Heart left ventricle (tissue), 13 donors: ENCODE measurements at regions not wholly inside any gene's neighbourhood (a gene's known extent, or its start where the extent isn't known, plus 50 kb on each side); places are given as distances from the start of the nearest gene placed in this dataset.

Experiments used
- CTCF ChIP-seq, 12 donors: fragments of 200-600 bp; sonication (generic) in 4 of 12; IDR thresholded peaks; one replicate each; pipeline versions ENCODE4 v1.5.0 to v1.8.0; 2018 to 2022; ENCODE audit warnings: antibody characterized with exemption in 12 of 12, mild to moderate bottlenecking in 5 of 12
- POLR2A ChIP-seq, 2 donors: fragments of 450-650 bp; IDR thresholded peaks; one replicate each; pipeline ENCODE4 v1.6.1; 2017; ENCODE audit warnings: antibody characterized with exemption in 2 of 2, mild to moderate bottlenecking in 2 of 2, moderate library complexity in 2 of 2
- donor health status: ischemic (EF 13 %, LVEDD 7.1; RV severe dilation, severe dysfunction).
- donor health status: DM: no; HTN: yes; CAD: no.
- donor health status: DM: no; HTN: no; CAD: no.
- donor health status: ischemic (EF 25% LVEDD 6.9; RV normal size, moderate dysfunction).
- donor health status: ischemic (EF 25% LVEDD 5.7; RV mildly dilated, moderate dysfunction).
- donor health status: ischemic (EF 35%, LVEDD 5.7; RV mildly dilated, moderate dysfunction).
- donor health status: nonischemic (EF 11% LVEDD 7.7; RV severe dilation, severe dysfunction).
- donor health status: DM: yes; HTN: yes; CAD: no.
- donor health status: PGD.
- donor health status: ischemic (EF 29% LVEDD 5.4; RV normal size, mild dysfunction).
- donor health status: nonischemic (EF 23%, LVEDD 6.1; RV moderate dilation, normal function).

GRCh38 chr1:29839726-29840125 is 603.4 kb downstream of the PTPRU start:
- TF ChIP-seq CTCF (IDR thresholded peaks at IDR 0.05) (no peak), POLR2A (IDR thresholded peaks at IDR 0.05) (no peak)
